Ecto neural progenitor cell (in vitro differentiated cells): ENCODE measurements at regions not wholly inside any gene's neighbourhood (a gene's known extent, or its start where the extent isn't known, plus 50 kb on each side); places are given as distances from the start of the nearest gene placed in this dataset.
A peak's percentile ranks its signal among the peaks of the same experiment; 100 is the strongest.

Experiments used
- DNase-seq: peaks from one replicate; pipeline ENCODE4 v3.0.0-alpha.2; 2018; ENCODE audit warnings: low spot score

- DNase-seq = no peak
Observed at GRCh38 chr6:44531442-44532015, 144.0 kb downstream of the CDC5L start.

- peak; percentile 19 for DNase-seq
Observed at GRCh38 chr6:44533421-44533820, 145.9 kb downstream of the CDC5L start.

GRCh38 chr6:44534291-44534690, 146.8 kb downstream of the CDC5L start:
- no peak for DNase-seq

GRCh38 chr6:44535446-44535845, 147.9 kb downstream of the CDC5L start:
- no peak for DNase-seq

- no peak for DNase-seq
Observed at GRCh38 chr6:44535967-44536366, 148.5 kb downstream of the CDC5L start.

- peak; percentile 13 for DNase-seq
Observed at GRCh38 chr6:44537306-44538049, 150.0 kb downstream of the CDC5L start.

- peak; percentile 7 for DNase-seq
Observed at GRCh38 chr6:44538131-44538806, 150.8 kb downstream of the CDC5L start.

GRCh38 chr6:44538807-44539201, 151.3 kb downstream of the CDC5L start:
- DNase-seq = peak; percentile 18

GRCh38 chr6:44539701-44540355, 152.3 kb downstream of the CDC5L start:
- peak; percentile 16 for DNase-seq

GRCh38 chr6:44540881-44541280, 153.4 kb downstream of the CDC5L start:
- no peak for DNase-seq

- peak; percentile 53 for DNase-seq
Observed at GRCh38 chr6:44542401-44543116, 155.1 kb downstream of the CDC5L start.

- DNase-seq = no peak
Observed at GRCh38 chr6:44543664-44544063, 156.2 kb downstream of the CDC5L start.

- no peak for DNase-seq
Observed at GRCh38 chr6:44545224-44545623, 157.7 kb downstream of the CDC5L start.

- DNase-seq = no peak
Observed at GRCh38 chr6:44548319-44548718, 160.8 kb downstream of the CDC5L start.

- no peak for DNase-seq
Observed at GRCh38 chr6:44549516-44549915, 162.0 kb downstream of the CDC5L start.

GRCh38 chr6:44554194-44554593, 166.7 kb downstream of the CDC5L start:
- DNase-seq = no peak

GRCh38 chr6:44554861-44555260, 167.4 kb downstream of the CDC5L start:
- no peak for DNase-seq

GRCh38 chr6:44556046-44556445, 168.5 kb downstream of the CDC5L start:
- DNase-seq = no peak

GRCh38 chr6:44558024-44558831, 170.7 kb downstream of the CDC5L start:
- no peak for DNase-seq

GRCh38 chr6:44558832-44559251, 171.3 kb downstream of the CDC5L start:
- no peak for DNase-seq
